HCEC 1CT (cell line): ENCODE measurements at regions not wholly inside any gene's neighbourhood (a gene's known extent, or its start where the extent isn't known, plus 50 kb on each side); places are given as distances from the start of the nearest gene placed in this dataset.
"Not testable (repeated sequence)": the region's sequence is repeated elsewhere in the genome, so short reads cannot be mapped to it uniquely, and the experiment has no call there.

Experiments used
- DNase-seq: peaks from one replicate; pipeline ENCODE4 v3.0.0-alpha.2; 2017

DNA sequence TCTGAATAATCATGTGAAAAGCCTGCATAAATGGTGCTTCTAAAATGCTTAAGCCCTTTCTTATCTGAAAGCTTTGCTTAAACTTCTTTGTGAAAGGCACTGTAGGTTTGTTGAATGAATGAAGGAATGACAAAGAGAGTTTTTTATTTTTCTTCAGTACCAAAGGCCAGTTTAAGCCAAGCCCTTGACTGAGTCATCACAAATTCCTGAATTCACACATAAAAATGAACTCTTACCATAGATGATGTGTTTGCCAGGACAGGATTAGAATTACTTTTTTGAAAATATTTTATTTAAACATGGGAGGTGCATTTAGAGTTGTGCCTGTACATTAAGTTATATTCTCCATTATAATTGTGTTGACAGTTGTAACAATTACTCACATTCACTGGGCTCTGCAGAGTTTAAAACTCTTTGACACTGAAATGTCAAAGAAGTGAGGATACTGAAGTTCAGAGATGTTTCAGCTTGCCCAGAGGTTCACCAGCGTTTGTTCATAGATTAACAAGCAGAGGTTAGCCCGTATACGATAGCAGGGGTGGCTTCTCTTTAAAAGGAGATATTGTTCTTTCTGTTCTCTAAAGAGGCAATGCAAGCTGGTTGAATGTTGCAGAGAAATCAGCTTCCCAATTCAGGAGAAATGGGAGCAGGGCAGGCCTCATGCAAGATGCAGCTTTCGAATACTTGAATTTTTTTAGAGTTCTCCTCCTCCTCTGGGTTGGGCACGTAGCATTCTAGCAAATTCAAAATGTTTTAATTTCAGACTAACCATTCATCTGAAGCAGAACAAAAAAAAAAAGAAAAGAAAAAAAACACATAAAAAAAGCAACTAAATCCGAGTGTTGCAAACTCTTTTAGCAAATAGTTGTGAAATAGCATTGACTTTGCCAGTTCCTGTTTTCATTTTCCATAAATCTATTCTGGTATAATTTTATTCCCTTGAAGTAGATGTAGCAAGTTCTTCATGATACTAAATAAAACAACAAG is 358.7 kb upstream of the KLF4 start:
- DNase-seq: peak; percentile 48

DNA sequence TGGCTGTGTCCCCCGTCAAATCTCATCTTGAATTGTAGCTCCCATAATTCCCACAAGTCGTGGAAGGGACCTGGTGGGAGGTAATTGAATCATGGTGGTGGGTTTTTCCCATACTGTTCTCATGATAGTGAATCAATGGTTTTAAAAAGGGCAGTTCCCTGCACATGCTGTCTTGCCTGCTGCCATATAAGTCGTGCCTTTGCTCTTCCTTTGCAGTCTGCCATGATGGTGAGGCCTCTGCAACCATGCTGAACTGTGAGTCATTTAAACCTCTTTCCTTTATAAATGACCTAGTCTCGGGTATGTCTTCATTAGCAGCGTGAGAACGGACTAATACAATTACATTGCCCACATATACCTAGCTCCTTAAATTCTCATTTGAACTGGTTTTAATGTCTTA is 353.0 kb upstream of the KLF4 start:
- no peak for DNase-seq

DNA sequence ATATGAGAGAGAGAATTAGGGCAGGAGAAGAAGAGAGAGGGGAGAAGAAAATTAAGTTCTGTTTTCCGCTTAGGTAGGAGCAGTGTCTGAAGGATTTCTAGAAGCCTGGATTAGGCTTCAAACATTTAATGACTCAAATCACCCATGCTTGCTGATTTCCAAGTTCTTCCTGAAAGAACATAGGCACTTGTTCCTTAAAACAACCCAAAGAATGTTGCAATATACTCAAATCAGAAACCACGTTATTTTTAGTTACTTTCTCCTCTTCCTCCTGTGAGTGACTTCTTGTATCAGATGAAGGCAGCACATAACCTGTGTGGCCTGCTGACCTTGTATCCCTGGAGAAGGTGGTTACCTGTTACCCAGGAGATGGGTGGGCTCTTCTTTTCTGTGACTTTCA is 351.5 kb upstream of the KLF4 start:
- no peak for DNase-seq

DNA sequence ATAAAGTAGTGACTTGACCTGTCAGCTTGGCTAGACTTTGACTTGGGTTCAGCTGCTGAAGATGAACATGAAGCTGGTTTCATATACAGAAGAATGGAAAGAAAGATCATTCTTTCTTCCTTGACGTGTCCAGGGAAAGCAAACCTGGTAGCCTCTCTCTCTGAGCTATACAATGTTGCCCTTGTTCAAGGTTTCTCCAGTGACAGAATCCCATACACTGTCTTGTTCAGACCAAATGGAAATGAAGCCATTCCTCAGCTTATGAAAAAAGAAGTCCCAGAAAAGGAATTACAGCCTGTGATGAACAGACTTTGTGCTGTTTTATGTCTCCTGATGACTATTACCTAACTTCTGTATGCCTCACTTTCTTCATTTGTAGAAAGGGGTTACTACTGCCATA is 349.8 kb upstream of the KLF4 start:
- no peak for DNase-seq

DNA sequence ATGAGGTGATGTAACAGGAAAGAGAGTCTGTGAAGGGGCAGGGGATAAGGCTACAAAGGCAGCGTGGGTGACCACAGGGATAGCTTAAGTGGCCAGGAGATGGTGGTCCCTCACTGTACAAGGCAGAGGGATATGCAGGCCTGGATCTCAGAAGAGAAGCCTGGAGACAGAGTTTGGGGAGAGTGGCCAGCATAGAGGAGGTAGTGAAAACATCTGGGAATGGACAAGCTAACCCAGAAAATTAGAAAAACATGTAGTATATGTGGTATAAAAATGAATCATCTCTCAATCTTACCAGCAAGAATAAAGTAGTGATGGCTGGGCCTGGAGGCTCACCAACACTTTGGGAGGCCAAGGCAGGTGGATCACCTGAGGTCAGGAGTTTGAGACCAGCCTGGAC is 349.2 kb upstream of the KLF4 start:
- DNase-seq: no peak

DNA sequence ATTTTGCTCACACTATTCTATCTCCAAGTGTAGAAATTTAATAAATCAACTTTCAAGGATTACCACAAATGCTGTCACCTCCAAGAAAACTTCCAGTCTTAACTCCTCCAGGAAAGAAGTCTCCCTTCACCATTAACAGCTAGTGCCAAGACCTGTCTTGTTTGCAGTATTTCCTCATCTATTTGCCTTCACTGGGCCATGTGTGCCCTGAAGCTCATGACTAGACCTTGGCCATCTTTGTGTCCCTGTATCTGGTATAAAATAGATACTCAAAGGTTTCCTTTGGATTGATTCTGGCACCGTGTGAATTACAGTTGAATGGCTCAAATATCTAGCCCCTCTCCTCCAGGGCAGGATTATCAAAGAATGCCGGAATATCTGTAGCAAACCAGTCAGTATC is 346.7 kb upstream of the KLF4 start:
- no peak for DNase-seq

DNA sequence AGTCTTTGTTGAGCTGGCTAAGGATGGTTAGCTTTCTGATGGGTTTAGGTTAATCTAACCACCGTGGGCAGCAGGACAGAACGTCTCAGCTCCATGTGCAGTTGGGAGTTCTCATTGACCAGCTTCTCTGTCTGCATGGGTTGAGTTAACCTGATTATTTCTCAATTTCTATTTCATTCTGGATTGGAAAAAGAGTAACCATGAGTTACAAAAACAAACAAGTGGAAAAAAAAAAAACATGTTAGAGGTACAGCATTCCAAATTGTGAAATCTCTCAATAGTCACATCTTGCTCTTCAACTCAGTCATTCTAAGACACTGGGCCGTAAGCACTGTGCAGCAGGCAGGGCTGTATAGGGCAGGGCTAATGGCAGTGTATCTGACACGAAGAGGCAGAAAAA is 343.7 kb upstream of the KLF4 start:
- no peak for DNase-seq

DNA sequence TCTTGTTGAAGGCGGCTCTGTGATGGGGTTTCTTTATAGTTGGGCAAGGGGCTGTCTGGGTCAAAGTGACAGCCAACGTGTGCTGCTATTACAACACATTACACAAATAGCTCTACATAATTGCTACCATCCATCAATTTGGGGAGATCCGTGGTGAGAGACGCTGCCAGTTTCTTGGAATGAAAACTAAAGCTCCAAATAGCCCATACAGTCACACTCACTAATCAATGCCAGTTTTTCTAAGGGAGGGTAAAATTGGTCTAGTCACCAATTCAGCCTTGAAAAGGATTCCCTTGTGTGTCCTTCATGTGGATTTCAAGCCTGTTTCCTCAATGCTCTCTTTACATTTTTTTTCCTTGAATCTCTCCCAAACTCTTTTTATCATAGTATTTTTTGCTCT is 343.3 kb upstream of the KLF4 start:
- no peak for DNase-seq

DNA sequence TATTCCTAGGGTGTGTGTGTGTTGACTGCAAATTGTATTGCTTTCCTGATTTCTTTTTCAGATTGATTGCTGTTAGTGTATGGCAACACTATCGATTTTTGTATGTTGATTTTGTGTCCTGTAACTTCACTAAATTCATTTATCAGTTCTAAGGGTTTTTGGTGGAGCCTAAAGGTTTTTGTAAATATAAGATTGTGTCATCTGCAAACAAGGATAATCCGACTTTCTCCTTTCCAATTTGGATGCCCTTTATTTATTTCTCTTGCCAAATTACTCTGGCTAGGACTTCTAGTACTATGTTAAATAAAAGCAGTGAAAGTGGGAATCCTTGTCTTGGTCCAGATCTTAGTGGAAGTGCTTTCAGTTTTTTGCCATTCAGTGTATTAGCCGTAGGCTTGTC is 340.9 kb upstream of the KLF4 start:
- DNase-seq: no peak

DNA sequence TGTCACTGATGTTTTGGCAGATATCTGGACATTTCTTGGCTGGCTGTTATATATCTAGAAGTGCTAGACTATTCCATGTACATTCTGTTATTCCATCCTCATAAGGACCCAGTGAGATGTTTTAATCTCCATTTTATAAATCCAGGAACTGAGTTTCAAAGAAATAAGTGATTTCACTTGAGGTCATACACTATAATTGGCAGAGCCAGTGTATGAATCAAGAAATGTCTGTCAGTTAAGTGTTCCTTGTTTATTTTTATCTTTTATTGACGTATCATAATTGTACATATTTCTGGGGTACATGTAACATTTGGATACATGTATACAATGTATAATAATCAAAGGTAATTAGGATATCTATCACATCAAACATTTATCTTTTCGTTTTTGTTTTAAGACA is 338.3 kb upstream of the KLF4 start:
- no peak for DNase-seq

DNA sequence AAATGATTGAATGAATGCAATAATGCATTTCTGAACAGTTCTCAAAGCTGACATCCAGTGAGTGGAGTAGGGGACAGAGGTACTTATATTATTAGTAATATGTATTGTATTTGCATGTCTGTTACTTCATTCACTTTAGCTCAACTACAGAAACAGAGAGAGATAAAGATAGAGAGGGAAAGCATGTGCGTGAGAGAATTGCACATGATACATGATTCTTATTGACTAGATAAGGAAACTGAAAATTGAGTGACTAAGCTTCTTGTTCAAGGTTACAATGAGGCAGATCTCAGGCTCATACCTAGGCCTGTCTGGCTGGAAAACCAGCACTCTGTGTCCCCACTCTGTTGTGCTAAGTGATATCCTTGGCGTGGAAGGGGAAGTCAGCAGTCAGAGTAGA is 337.7 kb upstream of the KLF4 start:
- no peak for DNase-seq

DNA sequence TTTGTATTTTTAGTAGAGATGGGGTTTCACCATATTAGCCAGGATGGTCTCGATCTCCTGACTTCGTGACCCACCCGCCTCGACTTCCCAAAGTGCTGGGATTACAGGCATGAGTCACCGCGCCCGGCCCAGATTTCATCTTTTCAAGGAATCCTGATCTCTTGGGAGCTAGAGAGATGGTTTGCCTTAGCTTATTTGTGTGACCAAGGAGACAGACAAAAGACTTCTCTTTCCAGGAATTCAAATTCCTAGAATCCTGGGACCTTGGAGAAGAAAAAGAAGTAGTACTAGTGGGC is 337.1 kb upstream of the KLF4 start:
- DNase-seq: not testable (repeated sequence)

DNA sequence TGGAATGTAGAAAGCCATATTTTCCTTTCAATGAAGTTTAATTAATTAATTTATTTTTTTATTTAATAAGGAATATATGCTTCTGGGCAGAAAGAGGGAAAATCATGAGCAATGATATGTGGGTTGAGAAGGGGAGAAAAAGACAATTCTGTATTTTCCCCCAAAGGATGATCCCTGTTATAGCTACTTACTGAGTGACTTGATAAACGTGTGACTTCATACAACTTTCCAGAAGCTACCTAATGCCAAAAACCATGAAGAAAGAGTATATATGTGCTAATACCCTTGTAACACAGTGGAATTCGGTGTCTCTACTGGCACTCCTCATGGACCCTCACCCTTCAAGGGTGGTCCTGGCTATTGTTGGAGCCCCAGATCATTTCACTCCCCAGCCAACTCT is 335.0 kb upstream of the KLF4 start:
- no peak for DNase-seq

DNA sequence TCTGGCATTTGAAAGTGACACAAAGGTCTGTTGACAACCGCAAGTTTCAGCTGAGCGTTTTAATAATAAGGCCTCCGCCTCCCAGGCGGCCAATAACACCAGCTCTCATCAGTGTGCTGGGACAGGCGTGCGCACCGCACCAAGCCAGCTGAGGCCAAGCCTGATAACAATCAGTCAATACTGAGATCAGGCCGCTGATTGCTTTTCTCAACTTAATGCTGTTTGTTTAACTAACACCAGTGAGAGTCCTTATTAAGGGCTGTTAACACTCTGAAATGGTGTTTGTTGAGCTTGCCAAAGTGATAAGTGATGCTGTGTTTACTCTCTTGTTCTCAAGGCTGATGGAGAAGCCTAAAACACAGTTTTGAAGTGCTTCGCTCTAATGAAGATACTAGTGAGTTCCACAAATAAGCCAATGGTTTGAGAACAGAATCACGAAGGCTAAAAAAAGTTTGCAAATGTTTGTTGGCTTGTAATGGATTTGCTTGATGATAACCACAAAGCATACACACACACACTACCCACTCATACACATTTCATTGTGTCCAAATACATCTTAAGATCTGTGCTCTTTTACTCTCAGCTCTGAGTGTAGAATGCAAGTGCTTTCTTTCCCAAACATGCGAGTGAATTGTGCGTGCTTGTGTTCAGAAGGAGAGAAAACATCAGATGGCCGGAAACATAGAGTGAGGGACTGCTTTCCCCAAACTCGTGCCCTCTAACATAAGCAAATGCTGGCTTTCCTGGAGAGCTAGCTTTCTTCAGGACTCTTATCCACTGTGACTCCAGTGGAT is 330.4 kb upstream of the KLF4 start:
- DNase-seq: no peak

DNA sequence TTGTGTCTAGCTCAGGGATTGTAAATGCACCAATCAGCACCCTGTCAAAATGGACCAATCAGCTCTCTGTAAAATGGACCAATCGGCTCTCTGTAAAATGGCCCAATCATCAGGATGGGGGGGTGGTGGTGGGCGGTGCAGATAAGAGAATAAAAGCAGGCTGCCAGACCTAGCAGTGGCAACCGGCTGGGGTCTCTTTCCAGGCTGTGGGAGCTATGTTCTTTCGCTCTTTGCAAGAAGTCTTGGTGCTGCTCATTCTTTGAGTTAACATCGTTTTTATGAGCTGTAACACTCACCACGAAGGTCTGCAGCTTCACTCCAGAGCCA is 328.9 kb upstream of the KLF4 start:
- not testable (repeated sequence) for DNase-seq

DNA sequence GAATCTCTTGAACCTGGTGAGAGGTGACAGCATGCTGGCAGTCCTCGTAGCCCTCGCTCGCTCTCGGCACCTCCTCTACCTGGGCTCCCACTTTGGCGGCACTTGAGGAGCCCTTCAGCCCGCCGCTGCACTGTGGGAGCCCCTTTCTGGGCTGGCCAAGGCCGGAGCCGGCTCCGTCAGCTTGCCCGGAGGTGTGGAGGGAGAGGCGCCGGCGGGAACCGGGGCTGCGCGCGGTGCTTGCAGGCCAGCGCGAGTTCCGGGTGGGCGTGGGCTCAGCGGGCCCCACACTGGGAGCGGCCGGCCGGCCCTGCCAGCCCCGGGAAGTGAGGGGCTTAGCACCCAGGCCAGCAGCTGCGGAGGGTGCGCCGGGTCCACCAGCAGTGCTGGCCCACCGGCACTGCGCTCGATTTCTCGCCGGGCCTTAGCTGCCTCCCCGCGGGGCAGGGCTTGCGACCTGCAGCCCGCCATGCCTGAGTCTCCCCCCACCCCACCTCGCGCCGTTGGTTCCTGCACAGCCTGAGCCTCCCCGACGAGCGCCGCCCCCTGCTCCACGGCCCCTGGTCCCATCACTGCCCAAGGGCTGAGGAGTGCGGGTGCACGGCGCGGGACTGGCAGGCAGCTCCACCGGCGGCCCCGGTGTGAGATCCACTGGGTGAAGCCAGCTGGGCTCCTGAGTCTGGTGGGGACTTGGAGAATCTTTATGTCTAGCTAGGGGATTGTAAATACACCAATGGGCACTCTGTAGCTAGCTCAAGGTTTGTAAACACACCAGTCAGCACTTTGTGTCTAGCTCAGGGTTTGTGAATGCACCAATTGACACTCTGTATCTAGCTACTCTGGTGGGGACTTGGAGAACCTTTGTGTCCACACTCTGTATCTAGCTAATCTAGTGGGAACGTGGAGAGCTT is 328.3 kb upstream of the KLF4 start:
- not testable (repeated sequence) for DNase-seq

DNA sequence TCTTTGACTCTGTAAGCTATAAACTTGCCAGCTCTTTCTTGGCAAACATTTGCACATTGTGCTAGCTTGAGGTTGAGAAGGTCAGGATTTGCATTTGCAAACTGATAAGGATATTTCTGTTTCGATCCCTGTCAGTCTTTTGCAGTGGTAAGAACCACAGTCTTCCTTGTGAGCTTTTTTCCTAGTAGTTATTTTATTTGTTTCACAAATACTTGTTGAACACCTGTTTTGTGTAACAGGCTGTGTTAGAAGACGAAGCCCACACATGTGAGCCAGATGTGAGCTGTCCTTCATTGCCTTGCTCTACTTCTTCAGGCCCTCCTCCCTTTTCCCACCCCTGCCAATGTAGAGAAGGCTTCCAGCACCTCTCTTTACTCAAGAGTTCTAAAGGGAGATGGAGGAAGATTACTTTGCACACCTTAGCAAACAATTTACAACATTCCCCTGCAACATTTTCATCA is 327.0 kb upstream of the KLF4 start:
- no peak for DNase-seq

DNA sequence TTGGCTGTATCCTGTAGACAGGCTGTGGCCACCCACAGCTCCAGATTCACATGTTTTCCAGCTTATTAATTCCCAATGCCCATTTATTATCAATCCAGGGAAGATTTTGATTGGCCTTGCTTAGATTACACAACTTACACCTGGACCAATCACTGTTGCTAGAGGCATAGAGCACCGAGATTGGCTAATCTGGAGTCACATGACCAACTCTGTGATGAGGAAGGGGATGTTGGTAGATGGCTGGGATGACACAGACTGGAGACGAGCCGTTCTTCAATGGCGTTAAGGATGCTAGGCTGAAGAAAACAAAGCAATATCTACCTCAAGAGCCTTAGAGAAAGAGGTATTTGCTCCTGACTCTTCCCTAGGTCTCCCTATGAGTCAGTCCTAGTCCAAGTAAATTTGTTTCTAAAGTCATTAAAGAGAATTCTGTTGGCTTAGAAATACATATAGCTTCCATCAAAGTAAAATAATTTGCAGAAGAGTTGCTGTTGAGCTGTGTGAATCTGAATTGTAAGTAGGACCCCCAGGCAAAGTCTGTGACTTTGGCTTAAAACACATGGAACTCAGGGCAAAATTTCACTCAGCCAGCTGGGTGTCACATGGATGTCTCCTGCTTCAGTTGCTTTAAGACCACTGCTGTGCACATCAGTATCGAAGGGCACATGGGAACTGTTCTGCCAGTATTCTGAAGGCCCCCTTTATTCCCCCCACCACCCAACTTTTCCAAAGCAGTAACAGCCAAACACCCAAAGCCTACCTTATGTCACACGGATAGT is 326.4 kb upstream of the KLF4 start:
- DNase-seq: no peak

DNA sequence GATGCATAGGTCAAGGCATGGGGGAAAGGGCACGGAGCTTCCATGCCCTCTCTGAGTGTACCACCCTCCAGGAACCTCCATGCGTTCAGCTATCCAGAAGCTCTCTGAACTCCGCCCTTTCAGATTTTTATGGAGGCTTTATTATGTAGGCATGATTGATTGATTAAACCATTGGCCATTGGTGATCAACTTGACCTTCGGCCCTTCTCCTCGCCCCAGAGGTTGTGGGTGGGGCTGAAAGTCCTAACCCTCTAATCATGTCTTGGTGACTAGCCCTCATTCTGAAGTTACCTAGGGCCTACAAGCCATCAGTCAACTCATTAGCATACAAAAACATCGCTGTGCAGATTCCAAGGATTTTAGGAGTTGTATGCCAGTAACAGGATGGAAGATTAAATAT is 323.7 kb upstream of the KLF4 start:
- DNase-seq: no peak

DNA sequence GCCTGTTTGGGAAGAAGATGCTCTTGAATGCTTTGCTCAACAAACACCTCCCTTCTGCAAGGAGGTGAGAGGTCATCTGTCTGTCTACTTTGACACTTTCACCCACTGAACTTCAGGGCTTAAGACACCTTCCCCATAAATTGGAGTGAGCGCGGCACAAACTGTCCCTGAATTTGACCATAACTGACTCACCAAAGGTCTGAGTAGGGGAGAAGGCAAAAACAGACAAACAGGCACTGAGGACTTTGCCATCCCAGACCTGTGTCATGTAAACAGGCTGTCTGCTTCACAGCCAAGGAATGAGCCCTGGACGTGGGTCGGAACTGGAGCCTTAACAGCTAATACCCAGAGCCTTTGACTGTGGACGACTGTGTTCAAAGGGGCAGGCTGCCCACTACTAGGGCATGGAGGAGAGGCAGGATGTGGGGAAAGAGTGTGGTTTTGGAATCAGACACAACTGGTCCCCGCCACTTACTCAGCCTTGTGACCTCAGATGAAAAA is 320.9 kb upstream of the KLF4 start:
- DNase-seq: peak; percentile 48

DNA sequence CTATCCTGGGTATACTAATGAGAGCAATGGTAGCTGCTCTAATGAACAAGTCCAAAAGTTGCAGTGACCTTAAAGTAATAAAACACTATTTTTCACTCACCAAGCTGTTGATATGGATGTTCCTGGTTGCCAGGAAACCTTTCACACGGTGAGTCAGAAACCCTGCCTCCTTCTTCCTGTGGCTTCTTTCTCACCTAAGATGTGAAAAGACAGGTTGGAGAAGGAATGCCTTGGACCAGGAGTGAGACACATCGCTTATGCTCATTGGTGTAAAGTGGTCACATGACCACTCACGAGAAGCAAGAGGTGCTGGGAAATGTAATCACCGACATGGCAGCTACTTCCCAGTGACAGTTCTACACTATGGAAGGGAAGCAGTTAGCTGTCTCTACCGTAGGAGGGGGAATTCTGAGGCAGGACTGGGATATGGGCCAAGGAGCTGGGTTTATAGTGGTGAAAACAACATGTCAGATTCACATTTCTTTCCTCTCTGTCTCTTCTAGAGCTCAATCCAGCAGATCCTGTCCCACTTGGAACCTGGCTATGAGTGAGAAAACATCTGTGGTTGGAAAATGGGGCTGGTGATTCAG is 320.4 kb upstream of the KLF4 start:
- no peak for DNase-seq

DNA sequence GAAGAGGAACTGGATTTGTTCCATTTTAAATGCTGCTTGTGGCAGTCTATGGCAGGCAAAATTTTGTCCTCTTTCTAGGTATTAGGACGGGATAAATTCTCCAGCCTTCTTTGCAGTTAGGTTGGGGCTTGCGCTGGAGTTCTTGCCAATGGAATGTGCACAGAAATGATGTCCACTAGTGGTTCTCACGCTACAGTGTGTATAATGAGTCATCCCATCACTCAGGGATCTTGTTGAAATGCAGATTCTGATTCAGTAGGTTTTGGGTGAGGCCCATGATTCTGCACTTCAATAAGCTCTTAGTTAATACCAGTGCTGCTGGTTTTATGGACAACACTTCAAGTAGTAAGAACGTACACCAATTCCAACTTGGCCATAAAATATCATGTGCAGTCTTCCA is 317.6 kb upstream of the KLF4 start:
- DNase-seq: peak; percentile 72
